ENCODE measurements at regions not wholly inside any gene's neighbourhood (a gene's known extent, or its start where the extent isn't known, plus 50 kb on each side); places are given as distances from the start of the nearest gene placed in this dataset.

DNA sequence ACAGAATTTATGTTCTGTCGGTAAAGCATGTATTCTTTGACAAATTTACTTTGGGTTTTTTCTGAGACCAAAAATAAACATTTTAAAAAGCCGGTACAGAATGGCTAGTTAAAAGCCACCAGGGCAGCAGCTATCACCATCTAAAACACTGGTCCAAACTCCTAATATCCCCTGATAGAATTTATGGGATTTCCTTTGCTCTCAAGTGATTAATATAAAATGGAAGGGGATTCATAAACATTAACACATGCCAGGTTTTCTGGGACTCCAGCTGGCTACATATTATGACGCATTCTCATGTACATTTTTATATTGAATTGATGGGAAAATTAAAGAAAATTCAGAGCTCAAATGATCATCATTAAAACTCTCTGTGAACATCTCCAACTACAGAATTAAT lies 640.8 kb downstream of the C12orf50 start:
- H3K27me3 ChIP-seq (ENCODE audit: control insufficient read depth, insufficient read depth) = no peaks in the 10 kb centered on the region
- intact Hi-C loops (cut with DNase I) = no loop called here
- WGBS = 68% methylated on average over 3 of the region's 3 CpGs
- H3K27ac ChIP-seq (ENCODE audit: low read length) = no peak overlapping the region
- DNase-seq (no peak), ATAC-seq (no peak)
- no peaks in the 10 kb centered on the region for H3K4me1 ChIP-seq (ENCODE audit: control insufficient read depth, insufficient read depth, low read length)
- no peak overlapping the region for H3K4me3 ChIP-seq (ENCODE audit: low read length)
- no peaks in the 10 kb centered on the region for H3K9me3 ChIP-seq (ENCODE audit: control insufficient read depth, low read length)

DNA sequence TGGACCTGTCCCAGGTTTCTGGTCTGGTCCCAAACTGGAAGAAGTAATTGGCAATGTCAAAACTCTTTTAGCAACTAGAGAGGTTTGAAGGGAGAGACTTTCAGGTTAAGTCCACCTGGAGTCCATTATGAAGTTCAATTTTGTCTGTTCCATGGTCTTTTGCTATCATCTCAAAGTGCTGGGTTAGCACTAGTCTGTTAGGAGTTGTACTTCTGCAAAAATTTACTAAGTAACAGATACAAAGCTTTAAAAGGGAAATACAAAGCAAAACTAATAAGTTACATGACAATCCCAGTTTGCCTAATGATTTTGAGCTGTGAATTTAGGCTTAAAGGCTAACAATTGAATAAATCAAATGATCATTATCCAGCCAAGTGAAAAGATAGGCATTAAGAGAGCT lies 643.9 kb downstream of the C12orf50 start:
- no peaks in the 10 kb centered on the region for H3K4me1 ChIP-seq (ENCODE audit: control insufficient read depth, insufficient read depth, low read length)

DNA sequence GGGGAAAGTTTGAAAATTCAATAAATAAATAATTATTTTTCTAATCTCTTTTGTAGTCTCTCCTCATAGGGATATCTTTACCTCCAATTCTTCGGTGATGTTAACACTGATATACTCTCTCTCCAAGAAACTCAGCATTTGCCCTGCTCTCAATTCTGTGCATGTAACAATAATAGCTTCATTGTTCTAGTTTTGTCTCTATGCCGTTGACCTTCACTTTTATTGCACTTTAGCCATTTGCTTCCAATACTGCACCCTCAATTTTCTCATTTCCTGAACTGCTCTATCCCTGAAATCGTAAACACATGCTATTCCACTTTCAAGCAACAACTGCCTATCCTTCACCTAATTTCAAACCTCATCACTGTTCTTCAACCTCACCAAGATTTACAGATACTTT lies 645.0 kb downstream of the C12orf50 start:
- Histone ChIP-seq H3K9me3 (ENCODE audit: control insufficient read depth, low read length) (no peaks in the 10 kb centered on the region), H3K4me1 (ENCODE audit: control insufficient read depth, insufficient read depth, low read length) (no peaks in the 10 kb centered on the region), H3K27me3 (ENCODE audit: control insufficient read depth, insufficient read depth) (no peaks in the 10 kb centered on the region), H3K4me3 (ENCODE audit: low read length) (no peak overlapping the region), H3K27ac (ENCODE audit: low read length) (no peak overlapping the region)
- 61% methylated on average over 3 of the region's 3 CpGs for WGBS
- ATAC-seq (no peak), DNase-seq (no peak)
- intact Hi-C loops (cut with DNase I) = no loop called here

More for the DNA sequence above, 643.9 kb downstream of the C12orf50 start:
- no peak for ATAC-seq
- Histone ChIP-seq H3K27ac (ENCODE audit: low read length) (no peak overlapping the region), H3K27me3 (ENCODE audit: control insufficient read depth, insufficient read depth) (no peaks in the 10 kb centered on the region), H3K4me3 (ENCODE audit: low read length) (no peak overlapping the region), H3K9me3 (ENCODE audit: control insufficient read depth, low read length) (no peaks in the 10 kb centered on the region)
- no peak for DNase-seq
- intact Hi-C loops (cut with DNase I) = no loop called here

DNA sequence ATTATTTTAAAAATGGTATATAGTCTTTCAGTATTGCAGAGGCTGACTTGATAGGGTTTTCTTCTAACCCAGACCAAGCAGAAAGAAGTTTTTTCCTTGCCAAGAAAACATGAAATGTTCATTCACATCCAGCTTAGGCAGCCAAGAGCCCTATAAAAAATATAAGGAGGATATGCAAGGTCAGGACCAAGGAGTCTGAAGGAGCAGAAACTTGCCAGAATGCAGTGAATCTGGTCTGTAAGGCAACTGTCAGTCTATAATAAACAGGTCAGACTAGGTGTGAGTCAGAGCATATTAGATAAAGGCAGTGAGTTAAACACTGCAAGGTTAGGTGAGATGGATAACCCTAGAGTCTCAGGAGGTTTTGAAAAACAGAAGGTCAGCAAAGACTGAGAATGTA lies 645.5 kb downstream of the C12orf50 start:
- intact Hi-C loops (cut with DNase I) = no loop called here
- Histone ChIP-seq H3K27ac (ENCODE audit: low read length) (no peak overlapping the region), H3K4me3 (ENCODE audit: low read length) (no peak overlapping the region), H3K4me1 (ENCODE audit: control insufficient read depth, insufficient read depth, low read length) (no peaks in the 10 kb centered on the region), H3K27me3 (ENCODE audit: control insufficient read depth, insufficient read depth) (no peaks in the 10 kb centered on the region), H3K9me3 (ENCODE audit: control insufficient read depth, low read length) (no peaks in the 10 kb centered on the region)
- ATAC-seq (no peak), DNase-seq (no peak)

DNA sequence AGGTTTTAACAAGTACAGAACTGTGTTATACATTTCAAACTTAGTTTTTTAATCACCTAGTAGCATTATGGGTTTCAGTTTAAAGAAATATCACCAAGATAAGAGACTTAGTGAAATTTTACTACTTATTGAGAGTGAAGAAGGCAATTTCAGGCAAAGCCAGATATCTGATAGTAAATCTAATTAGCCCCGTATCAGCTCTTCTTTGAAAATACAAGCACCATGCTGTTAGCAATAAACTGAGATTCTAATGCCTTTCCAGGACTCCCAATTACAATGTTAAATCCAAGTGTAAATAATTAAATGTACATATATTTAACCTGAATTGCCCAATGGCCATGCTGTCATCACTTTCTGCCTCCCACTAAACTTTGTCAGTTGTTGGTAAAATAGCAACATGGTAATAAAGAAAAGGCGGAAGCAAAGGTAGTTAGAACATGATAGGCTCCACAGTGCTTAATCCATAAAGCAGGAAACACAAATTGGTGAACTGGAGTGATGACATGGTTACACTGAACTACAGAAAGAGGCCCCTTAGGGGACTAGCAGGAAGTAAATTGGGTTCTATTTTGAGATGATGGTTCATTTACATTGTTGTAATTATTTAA lies 646.1 kb downstream of the C12orf50 start:
- no peak for ATAC-seq
- Histone ChIP-seq H3K27me3 (ENCODE audit: control insufficient read depth, insufficient read depth) (no peaks in the 10 kb centered on the region), H3K27ac (ENCODE audit: low read length) (no peak overlapping the region), H3K4me3 (ENCODE audit: low read length) (no peak overlapping the region), H3K9me3 (ENCODE audit: control insufficient read depth, low read length) (no peaks in the 10 kb centered on the region), H3K4me1 (ENCODE audit: control insufficient read depth, insufficient read depth, low read length) (no peaks in the 10 kb centered on the region)
- no peak for DNase-seq
- intact Hi-C loops (cut with DNase I) = no loop called here
- WGBS = 83% methylated on average over 2 of the region's 2 CpGs

DNA sequence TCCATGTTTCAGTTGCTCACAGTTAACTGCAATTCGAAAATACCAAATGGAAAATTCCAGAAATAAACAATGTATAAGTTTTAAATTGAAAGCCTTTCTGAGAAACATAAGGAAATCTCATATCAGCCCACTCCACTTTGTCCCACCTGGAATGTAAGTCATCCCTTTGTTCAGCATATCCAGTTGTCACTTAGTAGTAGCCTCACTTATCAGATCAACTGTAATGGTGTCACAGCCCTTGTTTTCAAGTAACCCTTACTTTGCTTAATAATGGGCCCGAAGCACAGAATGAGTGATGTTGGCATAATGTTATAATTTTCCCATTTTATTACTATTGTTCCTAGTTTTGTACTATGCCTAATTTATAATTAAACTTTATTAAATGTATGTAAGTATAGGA lies 646.8 kb downstream of the C12orf50 start:
- ATAC-seq (no peak), DNase-seq (no peak)
- H3K27ac ChIP-seq (ENCODE audit: low read length) = no peak overlapping the region
- H3K27me3 ChIP-seq (ENCODE audit: control insufficient read depth, insufficient read depth) = no peaks in the 10 kb centered on the region
- no peaks in the 10 kb centered on the region for H3K4me1 ChIP-seq (ENCODE audit: control insufficient read depth, insufficient read depth, low read length)
- intact Hi-C loops (cut with DNase I) = no loop called here
- H3K9me3 ChIP-seq (ENCODE audit: control insufficient read depth, low read length) = no peaks in the 10 kb centered on the region
- 85% methylated on average over 2 of the region's 2 CpGs for WGBS
- H3K4me3 ChIP-seq (ENCODE audit: low read length) = no peak overlapping the region

DNA sequence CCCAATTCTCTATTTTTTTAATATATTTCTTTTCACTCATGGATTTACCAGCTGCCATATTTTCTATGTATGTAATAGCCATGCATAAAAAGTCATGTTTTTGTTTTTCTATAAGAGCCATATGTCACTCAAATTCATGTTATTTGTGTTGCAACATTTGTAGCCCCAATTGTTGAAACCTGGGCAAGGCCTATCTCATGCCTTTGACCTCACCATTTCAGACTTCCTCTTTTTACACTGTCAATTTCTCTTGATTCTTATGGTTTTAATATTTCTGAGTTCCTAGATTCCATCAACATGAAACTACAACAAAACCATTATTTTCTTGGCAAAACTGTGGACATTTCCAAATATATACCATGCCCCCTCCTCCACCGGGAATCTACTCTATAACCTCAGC lies 647.5 kb downstream of the C12orf50 start:
- Histone ChIP-seq H3K27me3 (ENCODE audit: control insufficient read depth, insufficient read depth) (no peaks in the 10 kb centered on the region), H3K4me1 (ENCODE audit: control insufficient read depth, insufficient read depth, low read length) (no peaks in the 10 kb centered on the region), H3K9me3 (ENCODE audit: control insufficient read depth, low read length) (no peaks in the 10 kb centered on the region), H3K4me3 (ENCODE audit: low read length) (no peak overlapping the region), H3K27ac (ENCODE audit: low read length) (no peak overlapping the region)
- DNase-seq (no peak), ATAC-seq (no peak)
- intact Hi-C loops (cut with DNase I) = no loop called here
- WGBS = 79% methylated on average over 1 of the region's 1 CpG

DNA sequence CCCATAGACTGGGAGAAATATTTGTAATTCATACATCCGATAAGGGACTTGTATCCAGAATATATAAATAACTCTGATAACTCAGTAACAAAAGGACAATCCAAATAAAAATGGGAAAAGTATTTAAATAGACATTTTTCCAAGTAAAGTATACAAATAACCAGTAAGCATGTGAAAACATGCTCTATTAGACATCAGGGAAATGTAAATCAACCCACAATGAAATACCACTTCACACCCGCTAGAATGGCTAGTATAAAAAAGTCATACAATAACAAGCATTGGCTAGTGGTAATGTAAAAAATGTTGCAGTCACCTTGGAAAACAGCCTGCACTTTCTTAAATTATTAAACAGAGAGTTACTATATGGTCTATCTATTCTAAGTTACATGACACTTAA lies 650.7 kb downstream of the C12orf50 start:
- DNase-seq = no peak
- no peaks in the 10 kb centered on the region for H3K4me1 ChIP-seq (ENCODE audit: control insufficient read depth, insufficient read depth, low read length)
- 75% methylated on average over 2 of the region's 2 CpGs for WGBS
- no peak overlapping the region for H3K27ac ChIP-seq (ENCODE audit: low read length)
- no peaks in the 10 kb centered on the region for H3K27me3 ChIP-seq (ENCODE audit: control insufficient read depth, insufficient read depth)
- no peak overlapping the region for H3K4me3 ChIP-seq (ENCODE audit: low read length)
- intact Hi-C loops (cut with DNase I) = no loop called here
- H3K9me3 ChIP-seq (ENCODE audit: control insufficient read depth, low read length) = no peaks in the 10 kb centered on the region
- ATAC-seq = no peak

DNA sequence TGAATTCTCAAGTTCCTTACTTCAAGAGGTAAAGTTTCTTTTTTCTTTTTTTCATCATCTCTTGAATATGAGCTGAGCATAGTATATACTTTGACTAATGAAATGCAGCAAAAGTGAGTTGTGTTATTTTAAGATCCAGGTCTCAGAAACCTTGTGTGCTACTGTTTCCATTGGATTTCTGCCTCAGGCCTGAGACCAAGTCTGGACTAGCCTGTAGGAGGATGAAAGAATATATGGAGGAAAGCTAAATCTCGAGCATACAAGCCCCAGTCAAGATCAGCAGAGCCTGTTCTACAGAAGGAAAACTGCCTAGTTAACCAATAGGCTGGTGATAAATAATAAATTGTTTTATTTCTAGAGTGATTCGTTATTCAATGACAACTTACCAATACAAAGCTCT lies 652.5 kb downstream of the C12orf50 start:
- intact Hi-C loops (cut with DNase I) = no loop called here
- 74% methylated on average over 2 of the region's 2 CpGs for WGBS
- H3K27ac ChIP-seq (ENCODE audit: low read length) = no peak overlapping the region
- H3K9me3 ChIP-seq (ENCODE audit: control insufficient read depth, low read length) = no peaks in the 10 kb centered on the region
- ATAC-seq (no peak), DNase-seq (no peak)
- H3K27me3 ChIP-seq (ENCODE audit: control insufficient read depth, insufficient read depth) = no peaks in the 10 kb centered on the region
- H3K4me3 ChIP-seq (ENCODE audit: low read length) = no peak overlapping the region
- no peaks in the 10 kb centered on the region for H3K4me1 ChIP-seq (ENCODE audit: control insufficient read depth, insufficient read depth, low read length)

DNA sequence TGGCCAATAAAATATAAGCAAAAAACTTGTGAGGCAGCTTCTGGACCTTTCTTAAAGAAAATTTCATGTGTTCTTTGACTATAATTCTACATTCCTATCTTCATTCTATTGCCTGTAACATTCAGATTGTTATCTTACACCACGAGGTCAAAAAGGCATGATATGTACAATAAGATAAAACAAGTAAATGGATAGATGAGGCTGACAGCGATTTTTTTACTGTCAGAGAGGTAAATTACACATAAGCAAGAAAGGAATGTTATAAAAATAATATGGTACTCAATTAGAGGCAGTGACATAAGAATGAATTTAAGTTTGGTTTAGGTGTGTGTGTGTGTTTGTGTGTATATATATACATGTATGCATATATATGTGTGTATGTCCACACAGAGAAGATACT lies 660.0 kb downstream of the C12orf50 start:
- intact Hi-C loops (cut with DNase I) = no loop called here
- ATAC-seq = no peak
- H3K4me3 ChIP-seq (ENCODE audit: low read length) = no peak overlapping the region
- H3K9me3 ChIP-seq (ENCODE audit: control insufficient read depth, low read length) = no peaks in the 10 kb centered on the region
- H3K27me3 ChIP-seq (ENCODE audit: control insufficient read depth, insufficient read depth) = no peaks in the 10 kb centered on the region
- H3K27ac ChIP-seq (ENCODE audit: low read length) = no peak overlapping the region
- WGBS = 41% methylated on average over 2 of the region's 2 CpGs
- H3K4me1 ChIP-seq (ENCODE audit: control insufficient read depth, insufficient read depth, low read length) = no peaks in the 10 kb centered on the region
- no peak for DNase-seq

DNA sequence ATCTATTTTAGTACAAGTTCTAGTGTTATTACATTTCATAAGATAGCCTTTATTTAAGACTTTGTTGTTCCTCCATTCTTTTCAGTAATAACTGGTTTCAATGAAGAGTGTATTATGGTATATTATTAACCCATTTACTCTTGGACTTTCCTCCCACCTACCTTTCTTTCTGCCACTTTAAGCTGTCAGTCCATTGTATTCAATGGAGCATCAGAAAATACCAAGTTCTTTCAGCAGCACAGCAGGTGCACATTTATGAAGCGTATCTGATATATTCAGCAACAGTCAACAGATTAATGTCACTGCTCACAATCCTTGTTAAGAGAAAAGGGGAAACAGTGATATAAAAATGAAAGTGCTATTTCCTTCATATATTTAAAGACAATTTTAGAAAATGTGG lies 660.9 kb downstream of the C12orf50 start:
- H3K27ac ChIP-seq (ENCODE audit: low read length) = no peak overlapping the region
- 91% methylated on average over 1 of the region's 1 CpG for WGBS
- H3K9me3 ChIP-seq (ENCODE audit: control insufficient read depth, low read length) = no peaks in the 10 kb centered on the region
- H3K4me1 ChIP-seq (ENCODE audit: control insufficient read depth, insufficient read depth, low read length) = no peaks in the 10 kb centered on the region
- DNase-seq = no peak
- intact Hi-C loops (cut with DNase I) = no loop called here
- H3K4me3 ChIP-seq (ENCODE audit: low read length) = no peak overlapping the region
- H3K27me3 ChIP-seq (ENCODE audit: control insufficient read depth, insufficient read depth) = no peaks in the 10 kb centered on the region
- ATAC-seq = no peak

DNA sequence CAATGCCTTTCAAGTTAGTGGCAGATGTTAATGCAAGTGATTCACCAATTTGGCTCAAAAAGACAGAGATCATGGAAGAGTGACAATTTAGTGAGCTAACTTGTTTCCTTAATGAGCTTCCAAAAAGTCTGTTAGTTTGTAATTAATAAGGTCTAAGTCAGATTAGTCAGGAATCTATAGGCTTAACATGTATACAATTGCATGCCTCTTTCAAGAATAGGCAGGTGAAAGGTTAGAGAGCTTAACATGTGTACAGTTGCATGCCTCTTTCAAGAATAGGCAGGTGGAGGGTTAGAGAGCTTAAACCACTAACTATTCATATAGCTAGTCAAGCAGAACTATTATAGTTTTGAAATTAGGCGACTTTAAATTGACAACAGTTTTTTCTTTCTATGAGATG lies 663.8 kb downstream of the C12orf50 start:
- WGBS = 96% methylated on average over 1 of the region's 1 CpG
- Histone ChIP-seq H3K4me1 (ENCODE audit: control insufficient read depth, insufficient read depth, low read length) (no peaks in the 10 kb centered on the region), H3K27me3 (ENCODE audit: control insufficient read depth, insufficient read depth) (no peaks in the 10 kb centered on the region), H3K9me3 (ENCODE audit: control insufficient read depth, low read length) (no peaks in the 10 kb centered on the region), H3K27ac (ENCODE audit: low read length) (no peak overlapping the region), H3K4me3 (ENCODE audit: low read length) (no peak overlapping the region)
- ATAC-seq (no peak), DNase-seq (no peak)
- intact Hi-C loops (cut with DNase I) = no loop called here

All from right cardiac atrium (tissue), 5 donors.